Stimulated activated CD4-positive, alpha-beta T cell treated with anti-CD3 and anti-CD28 coated beads, Interleukin-4, amount 100 ng/mL, for 48 hours (primary cell): ENCODE measurements at regions not wholly inside any gene's neighbourhood (a gene's known extent, or its start where the extent isn't known, plus 50 kb on each side); places are given as distances from the start of the nearest gene placed in this dataset.

Experiments
- DNase-seq, 2 donors: peaks; one replicate each; pipeline ENCODE4 v3.0.0-alpha.2; 2020; ENCODE audit warnings: low read depth in 2 of 2

GRCh38 chr13:95497381-95497807 lies 55.1 kb upstream of the CLDN10 start:
- DNase-seq, result no peak

GRCh38 chr13:95498886-95499285 lies 53.6 kb upstream of the CLDN10 start:
- no peak for DNase-seq

GRCh38 chr13:95499811-95500712 lies 52.5 kb upstream of the CLDN10 start:
- DNase-seq, result no peak

DNA sequence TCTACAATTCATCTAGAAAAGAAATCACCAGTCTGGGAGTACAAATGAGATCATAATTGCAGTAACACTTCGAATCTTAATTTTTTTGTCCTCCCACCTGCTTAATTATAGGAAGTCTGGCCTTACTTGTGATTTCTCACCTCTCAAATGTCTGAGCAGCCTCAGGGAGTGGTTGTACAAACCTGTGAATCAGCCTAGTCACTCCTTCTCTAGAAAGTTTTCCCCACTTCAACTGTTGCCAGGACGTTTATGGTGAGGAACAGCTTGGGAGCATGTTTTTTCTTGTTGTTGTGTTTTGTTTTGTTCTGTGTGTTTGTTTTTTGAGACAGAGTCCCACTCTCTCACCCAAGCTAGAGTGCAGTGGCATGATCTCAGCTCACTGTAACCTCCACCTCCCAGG lies 50.3 kb upstream of the CLDN10 start:
- DNase-seq, result no peak
